CD4-positive, alpha-beta memory T cell (primary cell): ENCODE measurements at regions not wholly inside any gene's neighbourhood (a gene's known extent, or its start where the extent isn't known, plus 50 kb on each side); places are given as distances from the start of the nearest gene placed in this dataset.
"Not testable (repeated sequence)": the region's sequence is repeated elsewhere in the genome, so short reads cannot be mapped to it uniquely, and the experiment has no call there.

Experiments
- CTCF ChIA-PET: fragments of 350-600 bp; sonication (Branson Sonifier 250); formaldehyde crosslinking; loops from one replicate; lab custom pipeline; 2021; ENCODE audit warnings: inconsistent platforms; ENCODE audit not compliant: partially characterized antibody; lab: Charles Lee
- POLR2A ChIA-PET: fragments of 350-600 bp; sonication (Branson Sonifier 250); formaldehyde crosslinking; loops from one replicate; lab custom pipeline; 2021; ENCODE audit not compliant: partially characterized antibody; lab: Charles Lee
- DNase-seq, 5 donors: peaks; one replicate each; pipeline versions ENCODE4 v3.0.0 to v3.0.0-alpha.2; 2020 to 2022; ENCODE audit warnings: mixed read lengths in 1 of 5
- H3K27ac ChIP-seq: one replicate; pipeline ENCODE4 v1.7.0; 2013; ENCODE audit warnings: low read depth, low read length
- H3K27me3 ChIP-seq: 2 replicates; pipeline ENCODE4 v1.7.0; 2013; ENCODE audit warnings: mild to moderate bottlenecking, low read length, moderate library complexity; ENCODE audit not compliant: insufficient read depth
- H3K36me3 ChIP-seq: 2 replicates; pipeline ENCODE4 v1.7.0; 2013; ENCODE audit warnings: mild to moderate bottlenecking, low read length, moderate library complexity; ENCODE audit not compliant: insufficient read depth
- H3K4me1 ChIP-seq: 2 replicates; pipeline ENCODE4 v1.7.0; 2013; ENCODE audit warnings: mild to moderate bottlenecking, low read length, moderate library complexity; ENCODE audit not compliant: insufficient read depth
- H3K4me3 ChIP-seq, 2 donors: one replicate each; pipeline ENCODE4 v1.7.0; 2013; ENCODE audit warnings: low read length in 2 of 2, mild to moderate bottlenecking in 1 of 2
- H3K9me3 ChIP-seq, 2 donors: one replicate each; pipeline ENCODE4 v1.7.0; 2013; ENCODE audit warnings: low read length in 2 of 2, control low read depth in 1 of 2; ENCODE audit not compliant: control insufficient read depth in 1 of 2
- H3K27ac Mint-ChIP-seq, 7 donors: one replicate each; pipeline ENCODE4 v1.8.0; 2020 to 2021; ENCODE audit warnings: mixed read lengths in 7 of 7, mild to moderate bottlenecking in 6 of 7, inconsistent platforms in 3 of 7, moderate library complexity in 3 of 7
- H3K27me3 Mint-ChIP-seq, 2 donors: one replicate each; pipeline ENCODE4 v1.8.0; 2020 to 2021; ENCODE audit warnings: mixed read lengths in 2 of 2
- H3K36me3 Mint-ChIP-seq, 2 donors: one replicate each; pipeline ENCODE4 v1.8.0; 2020 to 2021; ENCODE audit warnings: mixed read lengths in 2 of 2, inconsistent platforms in 1 of 2, mild to moderate bottlenecking in 1 of 2
- H3K4me1 Mint-ChIP-seq, 4 donors: one replicate each; pipeline ENCODE4 v1.8.0; 2020 to 2021; ENCODE audit warnings: mixed read lengths in 4 of 4, mild to moderate bottlenecking in 1 of 4
- H3K4me3 Mint-ChIP-seq, 8 donors: one replicate each; pipeline ENCODE4 v1.8.0; 2020 to 2021; ENCODE audit warnings: mixed read lengths in 8 of 8, mild to moderate bottlenecking in 7 of 8, moderate library complexity in 6 of 8, inconsistent platforms in 3 of 8
- H3K9me3 Mint-ChIP-seq, 8 donors: one replicate each; pipeline ENCODE4 v1.8.0; 2020 to 2021; ENCODE audit warnings: mixed read lengths in 8 of 8, mild to moderate bottlenecking in 5 of 8, inconsistent platforms in 3 of 8, moderate library complexity in 1 of 8
- intact Hi-C: fragments of 100-400 bp; cut with micrococcal nuclease; formaldehyde crosslinking; loops from one replicate; pipeline ENCODE4 v1.15.1; 2023

DNA sequence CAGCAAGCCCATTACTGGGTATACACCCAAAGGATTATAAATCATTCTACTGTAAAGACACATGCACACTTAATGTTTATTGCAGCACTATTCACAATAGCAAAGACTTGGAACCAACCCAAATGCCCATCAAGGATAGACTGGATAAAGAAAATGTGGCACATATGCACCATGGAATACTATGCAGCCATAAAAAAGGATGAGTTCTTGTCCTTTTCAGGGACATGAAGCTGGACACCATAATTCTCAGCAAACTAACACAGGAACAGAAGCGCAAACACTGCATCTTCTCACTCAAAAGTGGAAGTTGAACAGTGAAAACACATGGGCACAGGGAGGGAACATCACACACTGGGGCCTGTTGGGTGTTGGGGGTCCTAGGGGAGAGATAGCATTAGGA lies 154.5 kb downstream of the PYDC2 start:
- H3K27ac Mint-ChIP-seq, H3K4me3 ChIP-seq, H3K9me3 ChIP-seq, intact Hi-C loops, H3K4me3 Mint-ChIP-seq, H3K4me1 Mint-ChIP-seq, DNase-seq, POLR2A ChIA-PET, H3K4me1 ChIP-seq, H3K27me3 Mint-ChIP-seq, CTCF ChIA-PET, H3K36me3 Mint-ChIP-seq, H3K27me3 ChIP-seq, H3K36me3 ChIP-seq, H3K27ac ChIP-seq: not testable (repeated sequence)
- H3K9me3 Mint-ChIP-seq: peaks cover 0 to 19% (median 9%) of the 10 kb centered on the region in 8 donors

GRCh38 chr3:191624299-191624698 lies 163.3 kb downstream of the PYDC2 start:
- ChIA-PET CTCF (no interaction called here), POLR2A (no interaction called here)
- Mint-ChIP-seq H3K27ac (no peak overlapping the region), H3K9me3 (peaks cover 0 to 4% (median 0%) of the 10 kb centered on the region in 8 donors), H3K4me3 (no peak overlapping the region), H3K4me1 (no peaks in the 10 kb centered on the region), H3K36me3 (no peaks in the 10 kb centered on the region), H3K27me3 (no peaks in the 10 kb centered on the region)
- DNase-seq: no peak
- Histone ChIP-seq H3K9me3 (no peaks in the 10 kb centered on the region), H3K4me1 (no peaks in the 10 kb centered on the region), H3K4me3 (no peak overlapping the region), H3K36me3 (no peaks in the 10 kb centered on the region), H3K27me3 (no peaks in the 10 kb centered on the region), H3K27ac (no peak overlapping the region)
- intact Hi-C loops: no loop called here

DNA sequence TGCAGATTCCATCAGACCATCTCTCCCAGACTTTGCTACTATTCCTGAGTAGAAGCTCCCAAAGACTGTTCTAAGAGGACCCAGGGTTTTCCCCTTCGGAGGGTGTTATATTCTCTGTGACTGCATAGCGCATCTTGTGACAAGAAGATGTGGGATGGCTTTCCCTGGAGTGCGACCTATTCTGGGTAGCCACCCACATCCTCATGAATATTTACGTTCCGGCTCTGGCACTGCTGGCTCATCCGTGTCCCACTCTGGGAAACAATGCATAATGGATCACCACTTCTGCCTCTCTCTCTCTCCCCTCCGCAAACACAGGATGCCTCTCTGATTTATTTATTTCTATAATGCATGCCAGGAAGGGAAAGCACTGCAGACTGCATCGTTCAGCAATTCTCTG lies 166.1 kb downstream of the PYDC2 start:
- Mint-ChIP-seq H3K4me3 (no peak overlapping the region), H3K27ac (no peak overlapping the region), H3K27me3 (no peaks in the 10 kb centered on the region), H3K4me1 (no peaks in the 10 kb centered on the region), H3K9me3 (peaks cover 0 to 5% (median 3%) of the 10 kb centered on the region in 8 donors), H3K36me3 (no peaks in the 10 kb centered on the region)
- no peak overlapping the region for H3K27ac ChIP-seq
- H3K27me3 ChIP-seq: no peaks in the 10 kb centered on the region
- DNase-seq: no peak
- H3K36me3 ChIP-seq: no peaks in the 10 kb centered on the region
- ChIA-PET POLR2A (no interaction called here), CTCF (no interaction called here)
- no peaks in the 10 kb centered on the region for H3K4me1 ChIP-seq
- intact Hi-C loops: no loop called here
- no peak overlapping the region for H3K4me3 ChIP-seq
- H3K9me3 ChIP-seq: no peaks in the 10 kb centered on the region

GRCh38 chr3:191628571-191628970 lies 167.6 kb downstream of the PYDC2 start:
- H3K27me3 Mint-ChIP-seq: no peaks in the 10 kb centered on the region
- no peak overlapping the region for H3K4me3 ChIP-seq
- H3K4me1 Mint-ChIP-seq: no peaks in the 10 kb centered on the region
- no peaks in the 10 kb centered on the region for H3K9me3 ChIP-seq
- DNase-seq: no peak
- H3K27ac Mint-ChIP-seq: no peak overlapping the region
- no peak overlapping the region for H3K27ac ChIP-seq
- H3K9me3 Mint-ChIP-seq: peaks cover 0 to 5% (median 2%) of the 10 kb centered on the region in 8 donors
- no peaks in the 10 kb centered on the region for H3K4me1 ChIP-seq
- no peak overlapping the region for H3K4me3 Mint-ChIP-seq
- H3K36me3 Mint-ChIP-seq: no peaks in the 10 kb centered on the region
- H3K27me3 ChIP-seq: no peaks in the 10 kb centered on the region
- intact Hi-C loops: no loop called here
- ChIA-PET POLR2A (no interaction called here), CTCF (no interaction called here)
- no peaks in the 10 kb centered on the region for H3K36me3 ChIP-seq

GRCh38 chr3:191631496-191631895 lies 170.5 kb downstream of the PYDC2 start:
- Mint-ChIP-seq H3K27ac (no peak overlapping the region), H3K36me3 (no peaks in the 10 kb centered on the region), H3K4me3 (no peak overlapping the region), H3K4me1 (no peaks in the 10 kb centered on the region), H3K9me3 (peaks cover 0 to 5% (median 2%) of the 10 kb centered on the region in 8 donors), H3K27me3 (no peaks in the 10 kb centered on the region)
- DNase-seq: no peak
- ChIA-PET CTCF (no interaction called here), POLR2A (no interaction called here)
- H3K27ac ChIP-seq: no peak overlapping the region
- H3K4me1 ChIP-seq: no peaks in the 10 kb centered on the region
- no peaks in the 10 kb centered on the region for H3K9me3 ChIP-seq
- no peaks in the 10 kb centered on the region for H3K27me3 ChIP-seq
- no peaks in the 10 kb centered on the region for H3K36me3 ChIP-seq
- intact Hi-C loops: no loop called here
- no peak overlapping the region for H3K4me3 ChIP-seq

DNA sequence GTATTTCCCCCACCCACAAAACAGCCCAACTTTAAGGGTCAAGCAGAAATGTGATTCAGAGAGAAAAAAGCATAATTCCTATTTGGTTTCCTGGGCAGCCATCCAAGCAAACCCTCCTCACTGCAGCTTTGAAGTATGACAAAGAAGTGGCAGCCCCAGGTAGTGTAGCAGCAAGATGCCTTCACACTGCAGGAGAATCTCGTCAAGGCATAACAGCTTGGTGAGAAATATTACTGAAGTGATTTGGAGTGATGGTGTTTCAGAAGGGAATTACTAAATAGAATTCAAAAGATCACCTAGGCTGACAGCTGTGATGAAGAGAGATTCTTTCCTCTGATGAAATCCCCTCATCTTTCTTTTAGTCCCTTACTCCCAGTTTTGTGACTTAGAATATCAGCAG lies 173.9 kb downstream of the PYDC2 start:
- no peak overlapping the region for H3K27ac Mint-ChIP-seq
- Histone ChIP-seq H3K27ac (no peak overlapping the region), H3K9me3 (no peaks in the 10 kb centered on the region), H3K36me3 (no peaks in the 10 kb centered on the region), H3K4me3 (no peak overlapping the region), H3K4me1 (no peaks in the 10 kb centered on the region), H3K27me3 (no peaks in the 10 kb centered on the region)
- H3K4me3 Mint-ChIP-seq: no peak overlapping the region
- intact Hi-C loops: no loop called here
- H3K27me3 Mint-ChIP-seq: no peaks in the 10 kb centered on the region
- H3K36me3 Mint-ChIP-seq: no peaks in the 10 kb centered on the region
- peaks cover 0 to 5% (median 3%) of the 10 kb centered on the region in 8 donors for H3K9me3 Mint-ChIP-seq
- H3K4me1 Mint-ChIP-seq: no peaks in the 10 kb centered on the region
- ChIA-PET POLR2A (no interaction called here), CTCF (no interaction called here)
- DNase-seq: no peak

DNA sequence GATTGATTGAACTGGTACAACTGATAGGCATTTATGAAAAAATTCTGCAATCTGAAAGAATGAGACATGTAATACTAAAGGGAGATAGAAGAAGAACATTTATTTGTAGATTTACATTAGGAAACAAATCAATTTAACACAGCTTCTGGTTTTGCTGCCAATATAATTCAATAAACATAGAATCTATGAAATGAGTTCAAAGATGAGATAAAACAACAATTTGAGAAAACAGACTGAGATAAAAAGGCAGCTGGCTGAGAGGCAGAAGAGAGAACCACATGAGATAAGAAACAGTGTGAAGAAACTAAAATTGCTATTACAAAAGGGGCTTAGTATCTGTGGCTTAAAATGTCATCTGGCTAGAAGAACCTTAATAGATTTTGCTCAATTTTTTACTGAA lies 176.6 kb downstream of the PYDC2 start:
- H3K27me3 Mint-ChIP-seq: no peaks in the 10 kb centered on the region
- H3K36me3 Mint-ChIP-seq: no peaks in the 10 kb centered on the region
- Histone ChIP-seq H3K36me3 (no peaks in the 10 kb centered on the region), H3K27me3 (no peaks in the 10 kb centered on the region), H3K4me1 (no peaks in the 10 kb centered on the region), H3K27ac (no peak overlapping the region), H3K4me3 (no peak overlapping the region), H3K9me3 (no peaks in the 10 kb centered on the region)
- peaks cover 0 to 7% (median 3%) of the 10 kb centered on the region in 8 donors for H3K9me3 Mint-ChIP-seq
- DNase-seq: no peak
- no peak overlapping the region for H3K4me3 Mint-ChIP-seq
- no peaks in the 10 kb centered on the region for H3K4me1 Mint-ChIP-seq
- ChIA-PET POLR2A (no interaction called here), CTCF (no interaction called here)
- intact Hi-C loops: no loop called here
- peak overlapping the region in 1 of 7 donors; percentile 15 for H3K27ac Mint-ChIP-seq

DNA sequence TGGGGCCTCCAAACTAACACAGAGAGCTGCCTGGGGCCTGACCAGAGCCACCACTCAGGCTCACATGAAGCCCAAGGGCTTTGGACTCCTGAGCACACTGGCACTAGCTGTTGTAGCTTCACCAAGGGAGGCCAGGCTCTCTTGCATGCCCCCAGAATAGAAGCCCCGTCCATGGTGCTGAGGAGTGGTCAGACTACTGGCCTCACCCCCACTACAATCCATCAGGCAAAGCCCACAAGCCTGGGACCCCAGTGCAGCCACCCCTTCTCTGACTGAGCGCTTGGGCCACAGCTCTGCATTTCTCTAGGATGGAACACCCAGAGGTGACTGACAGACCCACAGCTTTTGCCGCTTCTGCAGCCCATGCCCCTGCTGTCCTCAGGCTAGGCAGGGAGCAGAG lies 180.8 kb downstream of the PYDC2 start:
- H3K4me3 Mint-ChIP-seq: no peak overlapping the region
- H3K36me3 ChIP-seq: no peaks in the 10 kb centered on the region
- no peak overlapping the region for H3K27ac ChIP-seq
- H3K4me3 ChIP-seq: no peak overlapping the region
- ChIA-PET POLR2A (no interaction called here), CTCF (no interaction called here)
- no peaks in the 10 kb centered on the region for H3K9me3 ChIP-seq
- no peaks in the 10 kb centered on the region for H3K27me3 ChIP-seq
- DNase-seq: no peak
- H3K9me3 Mint-ChIP-seq: peaks cover 0 to 27% (median 5%) of the 10 kb centered on the region in 8 donors
- no peaks in the 10 kb centered on the region for H3K4me1 Mint-ChIP-seq
- no peak overlapping the region for H3K27ac Mint-ChIP-seq
- H3K36me3 Mint-ChIP-seq: no peaks in the 10 kb centered on the region
- no peaks in the 10 kb centered on the region for H3K4me1 ChIP-seq
- intact Hi-C loops: no loop called here
- H3K27me3 Mint-ChIP-seq: no peaks in the 10 kb centered on the region
